T-helper 1 cell (primary cell): ENCODE measurements at regions not wholly inside any gene's neighbourhood (a gene's known extent, or its start where the extent isn't known, plus 50 kb on each side); places are given as distances from the start of the nearest gene placed in this dataset.
"Not testable (repeated sequence)": the region's sequence is repeated elsewhere in the genome, so short reads cannot be mapped to it uniquely, and the experiment has no call there.

Source experiments
- DNase-seq, 5 donors: peaks; one replicate each; pipeline ENCODE4 v3.0.0-alpha.2; 2012 to 2020

DNA sequence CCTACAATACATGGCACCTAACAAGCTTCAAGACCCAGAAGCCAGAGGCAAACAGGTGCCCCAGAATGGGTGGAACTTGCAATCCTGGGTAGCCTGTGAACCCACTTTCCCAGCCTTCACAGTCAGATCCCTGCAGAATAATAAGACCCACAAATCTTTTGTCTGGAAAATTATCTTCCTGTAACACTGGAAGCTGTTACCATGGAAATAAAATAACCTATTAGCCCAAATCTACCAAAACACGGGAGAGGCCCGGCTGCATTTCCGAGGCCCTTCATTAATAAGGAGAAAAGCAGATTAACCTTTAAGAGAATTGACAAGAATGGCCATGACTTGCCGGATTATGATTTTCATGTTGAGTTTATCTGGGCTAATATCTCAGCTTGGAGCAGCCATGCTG, 256.1 kb upstream of the PROK2 start:
- no peak for DNase-seq

- DNase-seq: no peak
These were observed 254.7 kb upstream of the PROK2 start for GRCh38 chr3:72039677-72040076.

DNA sequence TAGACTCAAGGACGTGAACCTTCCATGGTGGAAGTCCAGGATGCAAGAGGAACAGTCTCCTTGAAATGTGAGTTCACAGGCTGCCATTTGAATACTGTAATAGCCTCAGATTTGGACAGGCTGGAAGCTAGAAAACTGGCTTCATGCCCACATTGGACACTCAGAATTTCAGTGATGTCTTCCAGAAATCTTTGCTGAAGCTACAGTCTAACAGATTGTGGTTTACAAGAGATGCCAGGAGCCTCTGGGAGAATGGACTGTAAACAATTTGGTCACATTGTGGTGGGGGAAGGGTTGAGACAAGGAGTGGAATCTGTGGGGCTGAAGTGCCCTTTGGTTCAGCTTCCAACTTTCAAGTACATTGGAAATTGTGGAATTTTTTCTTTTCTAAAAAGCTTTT, 252.0 kb upstream of the PROK2 start:
- no peak for DNase-seq

DNA sequence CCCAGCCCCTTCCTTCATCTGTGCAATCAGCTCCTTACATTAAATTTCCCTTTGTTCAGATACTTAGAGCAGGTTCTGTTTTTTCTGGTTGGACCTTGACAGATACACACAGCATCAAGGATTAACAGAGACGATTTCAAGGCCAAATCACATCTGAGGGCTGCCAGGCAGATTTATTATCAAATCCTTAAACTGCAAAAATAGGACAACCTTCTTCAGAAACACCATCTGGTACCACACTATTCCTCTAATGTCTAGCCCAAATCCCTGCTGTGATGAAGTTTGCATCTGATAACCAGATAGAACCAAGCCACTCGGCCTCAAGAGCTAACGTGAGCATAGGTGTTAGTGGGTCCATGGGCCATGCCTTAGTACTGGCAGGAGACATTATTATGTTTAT, 250.7 kb upstream of the PROK2 start:
- no peak for DNase-seq

DNA sequence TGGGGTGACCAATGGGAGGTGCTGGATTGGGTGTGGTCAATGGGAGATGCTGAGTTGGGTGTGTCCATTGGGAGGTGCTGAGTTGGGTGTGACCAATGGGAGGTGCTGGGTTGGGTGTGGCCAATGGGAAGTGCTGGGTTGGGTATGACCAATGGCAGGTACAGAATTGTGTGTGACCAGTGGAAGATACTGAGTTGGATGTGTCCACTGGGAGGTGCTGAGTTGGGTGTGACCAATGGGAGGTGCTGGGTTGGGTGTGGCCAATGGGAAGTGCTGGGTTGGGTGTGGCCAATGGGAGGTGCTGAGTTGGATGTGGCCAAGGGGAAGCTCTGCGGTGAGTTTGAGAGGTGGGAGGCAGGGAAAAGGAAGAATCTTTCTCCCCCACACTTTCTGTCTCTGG, 250.0 kb upstream of the PROK2 start:
- DNase-seq: no peak

DNA sequence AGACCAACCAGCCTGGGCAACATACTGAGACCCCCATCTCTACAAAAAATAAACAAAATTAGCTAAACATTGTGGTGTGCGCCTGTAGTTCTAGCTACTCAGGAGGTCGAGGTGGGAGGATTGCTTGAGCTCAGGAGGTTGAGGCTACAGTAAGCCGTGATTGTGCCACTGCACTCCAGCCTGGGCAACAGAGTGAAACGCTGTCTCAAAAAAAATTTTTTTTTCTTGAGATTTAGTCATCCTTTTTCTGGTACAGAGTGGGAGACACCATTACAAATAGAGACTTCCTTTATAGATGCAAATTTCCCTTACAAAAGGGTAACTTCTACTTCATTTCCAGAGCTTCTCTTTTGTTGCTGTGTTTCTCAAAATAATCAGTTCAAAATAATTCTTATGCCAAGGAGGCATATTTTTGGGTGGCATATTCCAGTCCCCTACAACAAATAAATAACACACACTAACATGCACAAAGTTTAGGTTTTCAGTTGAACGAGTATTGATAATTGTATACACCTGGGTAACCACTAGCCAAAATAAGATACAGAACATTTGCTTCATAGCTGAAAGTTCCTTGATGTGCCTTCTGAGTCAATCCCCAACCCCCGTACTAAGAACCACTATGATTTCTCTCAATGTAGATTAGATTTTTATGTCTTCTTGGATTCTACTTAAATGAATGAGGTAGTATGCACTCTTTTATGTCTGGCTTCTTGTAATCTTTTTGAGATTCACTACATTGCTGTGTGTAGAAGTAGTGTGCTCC, 248.9 kb upstream of the PROK2 start:
- DNase-seq: no peak

GRCh38 chr3:72032441-72033135, 247.6 kb upstream of the PROK2 start:
- DNase-seq: no peak

DNA sequence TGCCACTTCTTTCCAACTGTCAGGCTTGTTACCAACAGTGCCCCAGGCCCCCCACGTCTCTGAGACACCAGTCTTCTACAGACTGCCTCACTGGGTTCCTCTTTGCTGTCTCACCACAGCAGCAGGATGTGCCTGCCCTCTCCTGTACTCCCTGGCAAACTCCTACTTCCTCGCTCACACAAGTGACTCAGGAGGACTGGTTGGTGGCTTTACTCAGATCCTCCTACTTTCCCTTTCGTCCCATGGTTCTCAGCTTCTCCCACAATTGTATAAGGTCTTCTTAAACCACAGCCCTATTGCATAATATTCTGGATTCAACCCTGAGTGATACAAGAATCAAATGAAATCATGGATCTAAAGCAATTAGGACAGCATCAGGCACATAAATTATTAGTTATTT, 246.6 kb upstream of the PROK2 start:
- peak in 1 of 5 donors; percentile 21 for DNase-seq

DNA sequence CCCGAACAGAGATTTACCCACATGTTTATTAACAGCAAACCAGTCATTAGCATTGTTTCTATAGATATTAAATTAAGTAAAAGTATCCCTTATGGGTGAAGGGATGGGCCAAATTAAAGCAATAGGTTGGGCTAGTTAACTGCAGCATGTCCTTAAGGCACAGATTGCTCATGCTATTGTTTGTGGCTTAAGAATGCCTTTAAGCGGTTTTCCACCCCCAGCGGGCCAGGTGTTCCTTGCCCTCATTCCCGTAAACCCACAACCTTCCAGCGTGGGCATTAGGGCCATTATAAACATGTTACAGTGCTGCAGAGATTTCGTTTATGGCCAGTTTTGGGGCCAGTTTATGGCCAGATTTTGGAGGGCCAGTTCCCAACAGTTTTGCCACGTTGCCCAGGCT, 245.3 kb upstream of the PROK2 start:
- not testable (repeated sequence) for DNase-seq

- DNase-seq: not testable (repeated sequence)
These were observed 243.8 kb upstream of the PROK2 start for GRCh38 chr3:72028726-72029125.

GRCh38 chr3:72028307-72028706, 243.4 kb upstream of the PROK2 start:
- DNase-seq: not testable (repeated sequence)

DNA sequence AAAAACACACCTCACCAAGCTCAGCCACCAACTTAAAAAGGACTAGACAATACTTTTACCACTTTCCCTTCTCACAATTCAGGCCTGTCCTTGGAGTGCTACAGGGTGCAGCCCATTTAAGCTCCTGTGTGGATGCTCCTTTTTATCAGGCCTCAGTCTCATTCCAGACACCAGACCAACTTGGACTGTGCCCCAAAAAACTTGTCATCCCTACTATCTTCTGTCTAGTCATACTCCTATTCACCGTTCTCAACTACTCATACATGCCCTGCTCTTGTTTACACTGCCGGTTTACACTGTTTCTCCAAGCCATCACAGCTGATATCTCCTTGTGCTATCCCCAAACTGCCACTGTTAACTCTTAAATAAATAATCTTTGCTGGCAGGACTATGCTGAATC, 242.8 kb upstream of the PROK2 start:
- DNase-seq: not testable (repeated sequence)

DNA sequence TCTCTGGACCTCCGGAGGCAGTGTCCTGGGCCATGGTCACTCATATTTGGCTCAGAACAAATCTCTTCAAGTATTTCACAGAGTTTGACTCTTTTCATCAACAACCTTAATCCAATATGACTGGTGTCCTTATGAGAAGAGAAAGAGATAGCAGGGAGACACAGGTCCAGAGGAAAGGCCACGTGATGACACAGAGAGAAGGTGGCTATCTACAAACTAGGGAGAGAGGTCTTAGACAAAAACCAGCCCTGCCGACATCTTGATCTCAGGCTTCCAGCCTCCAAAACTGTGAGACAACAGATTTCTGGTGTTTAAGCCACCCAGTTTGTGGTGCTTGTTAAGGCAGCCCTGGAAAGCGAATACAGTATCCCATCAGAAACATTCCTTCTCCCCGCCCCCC, 237.1 kb upstream of the PROK2 start:
- no peak for DNase-seq

DNA sequence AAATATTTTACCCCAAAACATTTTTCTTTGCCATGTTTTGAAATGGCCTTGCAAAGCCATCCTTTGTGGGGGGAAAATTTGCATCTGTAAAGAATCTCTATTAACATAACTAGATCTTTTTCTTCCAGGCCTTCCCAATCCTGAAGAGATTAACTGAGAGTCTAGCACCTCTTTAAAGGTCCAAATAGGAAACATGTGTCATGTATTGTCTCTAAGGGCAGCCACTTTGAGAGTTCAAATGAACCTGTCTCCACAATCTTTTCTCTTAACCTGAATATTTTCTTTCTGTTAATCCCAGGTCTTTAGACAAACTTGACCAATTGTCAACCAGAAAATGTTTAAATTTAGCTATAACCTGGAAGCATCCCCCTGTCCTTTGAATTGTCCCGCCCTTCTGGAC, 236.6 kb upstream of the PROK2 start:
- no peak for DNase-seq

GRCh38 chr3:72018343-72018984, 233.5 kb upstream of the PROK2 start:
- DNase-seq: no peak

DNA sequence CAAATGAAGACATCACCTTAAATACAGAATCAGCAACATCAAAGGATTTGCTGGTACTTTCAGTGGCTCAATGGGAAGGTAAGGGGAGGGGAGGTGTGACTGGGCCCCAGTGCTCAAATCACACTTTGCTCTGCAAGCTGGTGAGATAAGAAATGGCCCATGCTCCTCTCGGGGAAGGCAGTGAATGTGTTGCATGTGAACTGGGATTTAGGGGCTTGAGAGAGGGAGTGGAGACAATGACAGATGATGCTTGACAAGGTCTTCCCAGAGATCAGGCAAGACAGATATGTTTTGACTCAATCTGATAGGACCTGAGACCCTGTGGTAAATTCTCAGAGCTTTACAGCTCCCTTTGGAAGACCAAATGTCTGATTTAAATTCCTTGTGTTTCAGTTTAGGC, 233.0 kb upstream of the PROK2 start:
- no peak for DNase-seq

DNA sequence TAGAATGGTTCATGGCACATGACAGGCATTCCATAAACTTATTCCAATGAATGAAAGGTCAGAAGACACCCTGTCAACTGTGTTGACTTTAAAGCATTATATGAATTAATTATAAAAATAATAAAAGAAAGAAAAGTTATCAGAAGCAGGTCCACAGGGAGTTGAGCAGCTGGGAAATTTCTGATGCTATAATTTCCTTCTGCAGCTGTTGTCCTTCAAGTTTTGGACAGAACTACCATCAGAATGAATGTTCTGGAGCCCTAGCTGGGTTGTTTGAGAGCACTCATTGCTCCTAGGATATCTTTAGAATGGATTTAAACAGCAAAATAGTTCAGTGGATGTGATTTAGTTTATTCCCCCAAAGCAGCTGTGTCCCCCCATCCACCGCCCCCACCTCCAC, 232.4 kb upstream of the PROK2 start:
- DNase-seq: no peak

DNA sequence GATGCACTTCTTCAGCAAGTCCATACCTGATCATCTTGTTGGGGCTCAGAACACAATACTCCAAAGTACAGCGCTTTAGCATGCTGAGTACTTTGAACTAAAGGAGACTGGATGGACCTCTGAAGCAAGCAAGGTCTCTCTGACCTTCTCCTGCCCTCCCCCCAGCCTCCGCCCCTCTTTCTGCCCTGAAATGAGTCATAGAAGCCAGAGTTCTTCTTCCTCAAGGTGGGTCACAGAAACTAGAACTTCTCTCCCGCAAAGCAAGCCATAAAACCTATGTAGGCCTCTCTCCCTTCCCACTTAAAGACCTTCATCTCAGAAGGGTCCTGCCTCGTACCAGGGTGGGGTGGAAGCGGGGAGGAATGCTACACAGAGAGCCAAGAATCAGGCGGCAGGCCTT, 230.5 kb upstream of the PROK2 start:
- no peak for DNase-seq

DNA sequence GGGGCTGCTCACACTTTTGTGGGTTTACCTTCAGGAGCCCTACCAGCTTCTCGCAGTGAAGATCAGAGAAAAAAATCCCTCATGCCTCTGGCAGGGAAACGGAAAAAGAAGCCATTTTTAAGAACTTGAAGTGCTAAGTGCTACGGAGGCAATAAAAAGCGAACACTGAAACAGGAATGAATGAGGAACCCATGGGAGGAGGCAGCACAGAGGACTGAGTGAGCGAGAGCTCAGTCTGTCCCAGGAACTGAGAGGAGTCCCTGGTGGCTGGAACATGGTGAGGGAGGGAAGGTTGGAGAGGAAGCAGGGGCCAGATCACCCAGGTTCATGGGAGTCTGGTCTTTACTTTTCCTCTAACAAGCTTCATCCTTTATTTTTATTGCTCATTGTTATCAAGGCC, 228.1 kb upstream of the PROK2 start:
- DNase-seq: no peak

GRCh38 chr3:72012363-72012762, 227.4 kb upstream of the PROK2 start:
- no peak for DNase-seq

- no peak for DNase-seq
These were observed 226.5 kb upstream of the PROK2 start for GRCh38 chr3:72011485-72011884.

DNA sequence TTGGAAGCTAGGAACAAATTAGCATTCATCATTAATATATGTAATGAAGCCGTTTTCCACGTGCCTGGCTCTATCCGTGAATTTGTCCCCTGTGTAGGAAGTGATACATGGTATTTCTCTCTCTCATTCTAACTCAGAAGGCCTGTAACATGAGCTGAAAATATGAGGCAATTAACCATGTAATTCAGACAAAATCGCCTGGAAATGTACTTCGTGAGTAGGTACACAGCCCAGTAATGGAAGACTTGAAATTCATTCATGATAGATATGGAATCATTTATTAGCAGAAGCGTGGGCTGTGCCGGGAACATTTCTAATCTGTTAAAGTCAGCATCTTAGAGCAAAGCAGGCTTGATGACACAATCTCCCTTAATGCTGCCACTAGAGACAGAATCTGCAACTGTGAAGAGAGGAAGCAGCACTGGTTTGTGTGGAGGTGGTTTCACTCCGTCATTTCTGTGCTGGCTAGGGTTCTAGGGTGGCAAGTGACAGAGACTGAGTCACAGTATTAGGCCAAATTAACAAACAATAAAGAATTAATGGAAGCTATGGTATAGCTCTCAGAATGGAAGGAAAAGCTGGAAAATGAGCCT, 225.0 kb upstream of the PROK2 start:
- DNase-seq: peak in 1 of 5 donors; percentile 53

DNA sequence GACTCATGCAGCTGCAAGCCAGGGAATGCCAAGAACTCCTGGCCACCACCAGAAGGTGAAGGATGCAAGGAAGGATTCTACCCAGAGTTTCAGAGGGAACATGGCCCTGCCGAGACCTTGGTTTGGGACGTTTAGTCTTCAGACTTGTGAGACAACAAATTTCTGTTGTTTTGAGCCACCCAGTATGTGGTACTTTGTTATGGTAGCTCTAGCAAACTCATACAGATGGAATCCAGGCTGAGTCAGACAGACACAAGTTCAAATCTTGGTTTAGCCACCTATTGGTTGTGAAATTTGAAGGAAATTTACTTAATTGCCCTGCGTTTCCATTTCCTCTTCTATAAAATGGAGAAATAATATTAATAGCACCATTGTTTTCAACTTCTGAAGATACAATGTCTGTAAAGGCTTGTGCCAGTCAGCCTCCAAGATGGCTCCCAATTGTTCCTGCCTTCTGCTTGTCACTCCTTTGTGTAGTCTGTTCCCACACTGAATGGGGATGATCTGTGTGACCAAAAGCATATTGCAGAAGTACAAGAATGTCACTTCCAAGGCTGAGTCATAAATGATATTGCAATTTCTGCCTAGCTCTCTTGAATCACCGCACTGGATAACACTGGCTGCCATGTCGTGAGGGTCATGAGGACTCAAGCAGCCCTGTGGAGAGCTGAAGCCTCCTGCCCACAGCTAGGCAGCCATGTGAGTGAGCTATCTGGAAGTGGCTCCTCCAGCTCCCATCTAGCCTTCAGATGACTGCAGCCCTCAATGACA, 223.5 kb upstream of the PROK2 start:
- no peak for DNase-seq
